RWPE1 (cell line): ENCODE measurements at regions not wholly inside any gene's neighbourhood (a gene's known extent, or its start where the extent isn't known, plus 50 kb on each side); places are given as distances from the start of the nearest gene placed in this dataset.

Experiments used
- CTCF ChIA-PET: fragments of 350-600 bp; sonication (Branson Sonifier 250); formaldehyde crosslinking; extraction: SDS; loops from one replicate; lab custom pipeline; 2021; lab: Yijun Ruan, JAX
- POLR2A ChIA-PET: fragments of 400-600 bp; formaldehyde crosslinking; extraction: SDS; loops from one replicate; lab custom pipeline; 2020; ENCODE audit warnings: antibody characterized with exemption; ENCODE audit not compliant: low non-redundant PET; lab: Yijun Ruan, JAX
- DNase-seq: peaks from one replicate; pipeline ENCODE4 v3.0.0; 2012; ENCODE audit warnings: low spot score
- H3K27ac ChIP-seq: fragments of 450-650 bp; 2 replicates; pipeline ENCODE4 v1.5.1; 2017
- CTCF ChIP-seq: fragments of 450-650 bp; conservative IDR thresholded peaks from 2 replicates; pipeline ENCODE4 v1.5.1; 2017; ENCODE audit warnings: low read depth, mild to moderate bottlenecking

GRCh38 chr2:64928813-64929212 lies 60.4 kb upstream of the SLC1A4 start:
- no peak overlapping the region for H3K27ac ChIP-seq
- ChIA-PET POLR2A (no interaction called here), CTCF (no interaction called here)
- TF ChIP-seq CTCF = no peak
- no peak for DNase-seq

- TF ChIP-seq CTCF = no peak
- CTCF ChIA-PET = no interaction called here
- POLR2A ChIA-PET = no interaction called here
- DNase-seq = no peak
- H3K27ac ChIP-seq = no peak overlapping the region
Measured at GRCh38 chr2:64929333-64929732, 59.9 kb upstream of the SLC1A4 start.

GRCh38 chr2:64930258-64930671 lies 58.9 kb upstream of the SLC1A4 start:
- ChIA-PET POLR2A (no interaction called here), CTCF (no interaction called here)
- TF ChIP-seq CTCF = no peak
- H3K27ac ChIP-seq = no peak overlapping the region
- no peak for DNase-seq

GRCh38 chr2:64931246-64932115 lies 57.7 kb upstream of the SLC1A4 start:
- POLR2A ChIA-PET = no interaction called here
- no peak for TF ChIP-seq CTCF
- CTCF ChIA-PET = no interaction called here
- no peak for DNase-seq
- no peak overlapping the region for H3K27ac ChIP-seq

GRCh38 chr2:64932116-64932370 lies 57.2 kb upstream of the SLC1A4 start:
- no peak for DNase-seq
- H3K27ac ChIP-seq = no peak overlapping the region
- POLR2A ChIA-PET = no interaction called here
- TF ChIP-seq CTCF = no peak
- CTCF ChIA-PET = no interaction called here

GRCh38 chr2:64932371-64933216 lies 56.6 kb upstream of the SLC1A4 start:
- TF ChIP-seq CTCF = no peak
- H3K27ac ChIP-seq = no peak overlapping the region
- CTCF ChIA-PET = no interaction called here
- DNase-seq = no peak
- POLR2A ChIA-PET = no interaction called here
